Tibial artery (tissue), 4 donors: ENCODE measurements at regions not wholly inside any gene's neighbourhood (a gene's known extent, or its start where the extent isn't known, plus 50 kb on each side); places are given as distances from the start of the nearest gene placed in this dataset.
"Not testable (repeated sequence)": the region's sequence is repeated elsewhere in the genome, so short reads cannot be mapped to it uniquely, and the experiment has no call there.

ENCODE experiments used
- DNase-seq, 2 donors: peaks; one replicate each; pipeline ENCODE4 v3.0.0-alpha.2; 2019
- H3K27ac ChIP-seq, 2 donors: fragments of 200-600 bp; sonication (generic) in 1 of 2; 1 replicate in 1 of 2; 2 replicates in 1 of 2; pipeline ENCODE4 v1.5.1; 2018 to 2019; ENCODE audit warnings: mild to moderate bottlenecking in 1 of 2
- H3K27me3 ChIP-seq, 2 donors: fragments of 200-600 bp; sonication (generic) in 1 of 2; one replicate each; pipeline versions ENCODE4 v1.5.1 to v1.6.0; 2016 to 2019
- H3K36me3 ChIP-seq, 3 donors: fragments of 200-600 bp; sonication (generic) in 2 of 3; one replicate each; pipeline ENCODE4 v1.5.1; 2016 to 2019; ENCODE audit warnings: mild to moderate bottlenecking in 2 of 3
- H3K4me1 ChIP-seq, 4 donors: fragments of 200-600 bp; sonication (generic) in 2 of 4; 1 replicate in 3 of 4; 2 replicates in 1 of 4; pipeline ENCODE4 v1.5.1; 2016 to 2019
- H3K4me3 ChIP-seq, 2 donors: fragments of 200-600 bp; sonication (generic) in 1 of 2; 1 replicate in 1 of 2; 2 replicates in 1 of 2; pipeline ENCODE4 v1.5.1; 2018 to 2019; ENCODE audit warnings: mild to moderate bottlenecking in 2 of 2
- H3K9me3 ChIP-seq, 3 donors: fragments of 200-600 bp; sonication (generic) in 1 of 3; one replicate each; pipeline ENCODE4 v1.5.1; 2016 to 2019
- intact Hi-C: fragments of 100-400 bp; cut with DNase I; formaldehyde crosslinking; loops from one replicate; pipeline ENCODE4 v1.15.0; 2023; ENCODE audit warnings: low total_unique reads
- TF ChIP-seq, protein P1 (sequence below), 2 experiments: fragments of 200-600 bp in 1 of 2; fragments of 450-650 bp in 1 of 2; IDR thresholded peaks; one replicate each; pipeline ENCODE4 v1.5.1; 2017 to 2019; ENCODE audit warnings: antibody characterized with exemption in 2 of 2, mild to moderate bottlenecking in 1 of 2, moderate library complexity in 1 of 2

DNA sequence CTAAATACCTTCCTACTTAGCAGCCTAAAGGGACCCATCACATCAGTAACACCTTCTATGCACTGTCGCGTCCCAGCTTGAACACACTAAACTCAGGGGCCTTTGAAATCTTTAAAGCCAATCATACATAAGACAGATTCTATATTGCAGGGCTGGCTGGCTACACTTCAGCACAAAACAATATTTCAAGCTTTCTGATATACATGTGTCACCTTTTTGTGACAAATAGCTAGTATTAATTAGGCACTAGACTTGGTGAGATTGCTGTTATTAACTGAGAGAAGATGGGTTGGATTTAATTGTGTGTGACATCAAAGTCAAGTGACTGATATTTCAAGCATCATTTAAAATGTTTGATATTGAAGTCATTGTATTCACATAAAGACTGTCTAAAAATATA, 148.4 kb downstream of the ZIC4 start:
- intact Hi-C loops: no loop called here
- Histone ChIP-seq H3K27me3 (no peaks in the 10 kb centered on the region), H3K9me3 (no peaks in the 10 kb centered on the region), H3K36me3 (no peaks in the 10 kb centered on the region), H3K4me3 (no peak overlapping the region), H3K4me1 (no peaks in the 10 kb centered on the region), H3K27ac (no peak overlapping the region)
- no peak for DNase-seq
- TF ChIP-seq, protein P1, sequence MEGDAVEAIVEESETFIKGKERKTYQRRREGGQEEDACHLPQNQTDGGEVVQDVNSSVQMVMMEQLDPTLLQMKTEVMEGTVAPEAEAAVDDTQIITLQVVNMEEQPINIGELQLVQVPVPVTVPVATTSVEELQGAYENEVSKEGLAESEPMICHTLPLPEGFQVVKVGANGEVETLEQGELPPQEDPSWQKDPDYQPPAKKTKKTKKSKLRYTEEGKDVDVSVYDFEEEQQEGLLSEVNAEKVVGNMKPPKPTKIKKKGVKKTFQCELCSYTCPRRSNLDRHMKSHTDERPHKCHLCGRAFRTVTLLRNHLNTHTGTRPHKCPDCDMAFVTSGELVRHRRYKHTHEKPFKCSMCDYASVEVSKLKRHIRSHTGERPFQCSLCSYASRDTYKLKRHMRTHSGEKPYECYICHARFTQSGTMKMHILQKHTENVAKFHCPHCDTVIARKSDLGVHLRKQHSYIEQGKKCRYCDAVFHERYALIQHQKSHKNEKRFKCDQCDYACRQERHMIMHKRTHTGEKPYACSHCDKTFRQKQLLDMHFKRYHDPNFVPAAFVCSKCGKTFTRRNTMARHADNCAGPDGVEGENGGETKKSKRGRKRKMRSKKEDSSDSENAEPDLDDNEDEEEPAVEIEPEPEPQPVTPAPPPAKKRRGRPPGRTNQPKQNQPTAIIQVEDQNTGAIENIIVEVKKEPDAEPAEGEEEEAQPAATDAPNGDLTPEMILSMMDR (IDR thresholded peaks at IDR 0.05): no peak

DNA sequence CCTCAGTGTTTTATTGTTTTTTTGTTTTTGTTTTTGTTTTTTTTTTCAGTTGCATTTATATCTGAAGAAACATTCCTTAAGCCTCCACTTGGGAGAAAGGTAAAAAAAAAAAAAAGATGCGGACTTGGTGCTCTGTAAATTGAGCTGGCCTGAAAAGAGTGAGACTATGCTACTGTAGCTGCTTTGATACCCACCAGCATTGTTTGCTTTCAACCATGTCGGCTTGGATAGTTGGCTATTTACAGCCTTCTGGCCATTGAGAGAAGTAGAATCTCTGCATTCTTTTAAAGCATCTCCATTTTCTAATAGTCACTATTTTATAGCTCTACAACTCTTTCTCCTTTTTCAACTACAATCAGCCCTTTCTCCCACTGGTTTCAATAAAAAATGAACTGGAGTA, 149.6 kb downstream of the ZIC4 start:
- Histone ChIP-seq H3K27ac (no peak overlapping the region), H3K27me3 (no peaks in the 10 kb centered on the region), H3K4me1 (no peaks in the 10 kb centered on the region), H3K36me3 (no peaks in the 10 kb centered on the region), H3K4me3 (no peak overlapping the region), H3K9me3 (no peaks in the 10 kb centered on the region)
- intact Hi-C loops: no loop called here
- no peak for DNase-seq
- TF ChIP-seq, protein P1 (IDR thresholded peaks at IDR 0.05): no peak

DNA sequence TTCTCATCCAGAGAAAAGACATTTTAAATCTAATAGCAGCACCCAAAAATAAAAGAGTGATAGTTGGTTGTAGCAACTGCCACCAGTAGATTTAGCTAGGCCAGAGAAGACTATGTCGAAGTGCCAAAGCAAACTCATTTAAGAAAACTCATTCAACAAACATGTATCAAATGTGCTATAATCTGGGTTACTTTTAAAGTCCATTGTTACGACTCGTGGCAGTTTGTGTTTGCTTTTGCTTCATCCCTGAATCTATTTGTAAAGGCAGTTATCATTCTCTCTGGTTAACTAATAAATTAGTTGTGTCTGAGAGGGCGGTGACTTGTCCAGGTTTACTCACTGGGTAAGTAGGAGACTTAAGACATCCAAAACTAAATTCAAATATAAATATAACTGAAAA, 159.4 kb downstream of the ZIC4 start:
- Histone ChIP-seq H3K36me3 (no peaks in the 10 kb centered on the region), H3K27me3 (no peaks in the 10 kb centered on the region), H3K27ac (no peak overlapping the region), H3K4me3 (no peak overlapping the region), H3K4me1 (no peaks in the 10 kb centered on the region), H3K9me3 (no peaks in the 10 kb centered on the region)
- intact Hi-C loops: no loop called here
- DNase-seq: no peak
- TF ChIP-seq, protein P1 (IDR thresholded peaks at IDR 0.05): no peak

DNA sequence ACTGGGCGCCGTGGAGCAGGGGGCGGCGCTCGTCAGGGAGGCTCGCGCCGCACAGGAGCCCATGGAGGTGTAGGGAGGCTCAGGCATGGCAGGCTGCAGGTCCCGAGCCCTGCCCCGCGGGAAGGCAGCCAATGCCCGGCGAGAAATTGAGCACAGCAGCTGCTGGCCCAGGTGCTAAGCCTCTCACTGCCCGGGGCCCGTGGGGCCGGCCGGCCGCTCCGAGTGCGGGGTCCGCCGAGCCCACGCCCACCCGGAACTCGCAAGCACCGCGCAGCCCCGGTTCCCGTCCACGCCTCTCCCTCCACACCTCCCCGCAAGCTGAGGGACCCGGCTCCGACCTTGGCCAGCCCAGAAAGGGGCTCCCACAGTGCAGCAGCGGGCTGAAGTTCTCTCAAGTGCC, 160.7 kb downstream of the ZIC4 start:
- H3K27me3 ChIP-seq, DNase-seq, H3K4me3 ChIP-seq, H3K9me3 ChIP-seq, intact Hi-C loops, H3K36me3 ChIP-seq, H3K4me1 ChIP-seq, H3K27ac ChIP-seq: not testable (repeated sequence)

DNA sequence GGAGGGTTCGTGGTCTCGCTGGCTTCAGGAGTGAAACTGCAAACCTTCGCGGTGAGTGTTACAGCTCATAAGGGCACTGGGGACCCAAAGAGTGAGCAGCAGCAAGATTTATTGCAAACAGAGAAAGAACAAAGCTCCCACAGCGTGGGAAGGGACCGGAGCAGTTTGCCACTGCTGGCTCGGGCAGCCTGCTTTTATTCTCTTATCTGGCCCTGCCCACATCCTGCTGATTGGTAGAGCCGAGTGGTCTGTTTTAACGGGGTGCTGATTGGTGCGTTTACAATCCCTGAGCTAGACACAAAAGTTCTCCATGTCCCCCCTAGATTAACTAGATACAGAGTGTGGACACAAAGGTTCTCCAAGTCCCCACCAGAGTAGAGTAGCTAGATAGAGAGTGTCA, 161.3 kb downstream of the ZIC4 start:
- H3K27ac ChIP-seq, H3K4me1 ChIP-seq, H3K4me3 ChIP-seq, intact Hi-C loops, H3K9me3 ChIP-seq, DNase-seq, H3K36me3 ChIP-seq, H3K27me3 ChIP-seq: not testable (repeated sequence)

DNA sequence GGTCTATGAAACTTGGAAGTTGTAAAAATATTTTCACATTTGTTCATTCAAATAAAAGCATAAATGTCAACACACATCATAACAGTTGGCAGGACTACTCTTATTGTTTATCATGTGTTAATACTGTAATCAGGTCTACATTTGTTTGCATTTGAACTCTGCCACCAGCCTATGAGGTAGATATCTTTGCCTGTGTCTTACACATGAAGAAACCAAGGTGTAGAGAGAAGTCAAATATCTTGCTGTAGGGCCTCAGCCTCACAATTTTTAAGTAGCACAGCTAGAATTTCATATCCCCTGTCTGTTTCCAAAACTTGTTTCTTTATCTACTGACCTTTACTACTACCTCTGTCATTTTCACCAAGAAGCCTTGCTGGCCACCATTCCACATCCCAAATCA, 161.9 kb downstream of the ZIC4 start:
- no peaks in the 10 kb centered on the region for H3K9me3 ChIP-seq
- TF ChIP-seq, protein P1 (IDR thresholded peaks at IDR 0.05): no peak

DNA sequence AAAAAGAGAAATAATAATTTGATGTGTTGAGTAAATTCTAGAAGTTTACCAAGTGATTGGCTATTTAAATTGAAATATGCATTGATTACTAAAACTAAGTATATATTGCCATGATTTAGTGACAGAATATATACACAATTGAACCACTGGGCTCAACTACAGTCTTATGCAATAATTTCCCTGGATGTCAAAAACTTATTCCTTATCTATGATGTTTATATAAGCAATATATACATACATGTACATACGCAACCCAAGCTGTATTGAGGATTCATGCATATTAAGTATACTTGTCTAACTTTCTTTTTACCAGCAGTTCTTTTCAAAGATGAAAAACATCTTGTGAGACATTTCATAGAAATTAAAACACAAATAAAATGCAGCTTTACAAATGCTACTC, 165.8 kb downstream of the ZIC4 start:
- TF ChIP-seq, protein P1 (IDR thresholded peaks at IDR 0.05): no peak
- Histone ChIP-seq H3K4me1 (no peaks in the 10 kb centered on the region), H3K36me3 (no peaks in the 10 kb centered on the region), H3K27ac (no peak overlapping the region), H3K4me3 (no peak overlapping the region), H3K27me3 (no peaks in the 10 kb centered on the region), H3K9me3 (no peaks in the 10 kb centered on the region)
- no peak for DNase-seq
- intact Hi-C loops: no loop called here

More for the DNA sequence above, 161.9 kb downstream of the ZIC4 start:
- no peaks in the 10 kb centered on the region for H3K27me3 ChIP-seq
- intact Hi-C loops: no loop called here
- H3K4me1 ChIP-seq: no peaks in the 10 kb centered on the region
- no peak for DNase-seq
- no peak overlapping the region for H3K4me3 ChIP-seq
- no peaks in the 10 kb centered on the region for H3K36me3 ChIP-seq
- H3K27ac ChIP-seq: no peak overlapping the region
